ENCODE measurements at regions not wholly inside any gene's neighbourhood (a gene's known extent, or its start where the extent isn't known, plus 50 kb on each side); places are given as distances from the start of the nearest gene placed in this dataset.
"Not testable (repeated sequence)": the region's sequence is repeated elsewhere in the genome, so short reads cannot be mapped to it uniquely, and the experiment has no call there.

- not testable (repeated sequence) for DNase-seq
Observed at GRCh38 chr6:75031102-75031501, 174.8 kb downstream of the COL12A1 start.

DNA sequence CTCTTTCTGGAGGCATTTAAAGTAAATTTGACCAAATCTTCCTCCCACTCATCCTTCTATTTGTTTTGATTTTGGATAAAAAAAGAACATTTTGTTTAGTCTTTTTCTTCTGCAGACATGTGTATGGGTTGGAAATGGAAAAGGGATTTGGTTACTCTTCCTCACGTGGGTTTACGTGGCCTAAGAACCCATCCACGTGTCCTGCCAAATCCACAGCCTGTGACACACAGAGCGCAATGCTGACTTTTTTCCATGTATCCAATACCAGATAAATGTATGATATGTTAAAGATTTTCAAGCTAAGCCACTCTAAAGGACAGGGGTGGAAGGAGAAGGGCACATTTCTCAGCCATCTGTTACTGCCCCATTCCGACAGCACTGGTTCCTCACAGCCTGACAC is 176.5 kb downstream of the COL12A1 start:
- no peak for DNase-seq

DNA sequence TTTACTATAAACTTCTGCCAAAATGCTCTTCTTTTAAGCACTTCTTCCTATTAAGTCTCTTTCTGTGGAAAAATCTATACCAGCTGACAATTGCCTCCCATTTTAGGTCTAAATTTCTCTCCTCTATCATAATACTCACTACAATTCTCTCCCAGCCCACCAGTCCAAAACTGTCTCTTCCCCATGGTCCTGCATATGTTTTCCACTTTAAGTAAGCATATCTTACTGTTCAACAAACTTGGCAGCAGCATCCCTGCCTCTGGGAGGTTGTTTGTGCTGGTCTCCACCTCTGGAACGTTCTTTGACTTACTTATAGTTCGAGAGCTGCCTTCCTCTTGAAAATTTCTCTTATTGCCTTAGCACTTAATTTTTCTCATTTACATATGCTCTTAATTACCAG is 180.5 kb downstream of the COL12A1 start:
- DNase-seq = no peak

DNA sequence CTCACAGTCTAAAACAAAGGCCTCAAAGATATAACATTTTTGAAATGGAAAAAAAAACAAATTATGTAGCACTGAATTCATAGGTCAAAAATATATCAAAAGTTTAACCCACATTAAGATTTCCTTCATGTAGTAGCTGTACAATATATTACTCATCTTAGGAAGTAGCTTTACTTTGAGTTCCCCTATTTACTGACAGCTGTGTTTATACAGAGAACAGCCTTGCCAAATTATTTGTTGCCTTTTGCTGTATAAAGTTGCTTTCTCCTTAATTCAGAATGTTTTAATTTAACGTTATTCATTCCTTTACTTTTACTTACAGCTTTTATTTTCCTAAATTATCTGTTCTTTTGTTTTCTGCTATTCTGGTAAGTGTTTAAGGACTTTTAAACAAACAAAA is 181.0 kb downstream of the COL12A1 start:
- no peak for DNase-seq

DNA sequence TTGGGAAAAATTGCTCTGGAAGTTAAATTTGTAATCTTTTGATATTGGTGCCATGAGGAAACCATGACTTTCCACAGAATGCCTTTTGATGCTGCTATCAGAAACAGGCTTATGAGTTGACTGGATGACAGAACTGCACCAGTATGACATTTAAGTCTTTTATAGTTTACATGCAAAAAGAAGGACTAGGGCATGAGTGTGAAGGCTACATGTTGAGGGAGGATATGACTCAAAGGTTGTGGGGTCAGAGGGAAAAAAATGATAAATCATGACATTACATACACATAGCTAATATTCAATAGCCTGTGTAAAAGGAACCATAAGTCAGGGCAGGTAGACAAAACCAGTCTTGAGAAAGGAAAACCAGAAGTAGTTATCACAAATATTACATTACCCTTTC is 182.2 kb downstream of the COL12A1 start:
- DNase-seq = no peak

DNA sequence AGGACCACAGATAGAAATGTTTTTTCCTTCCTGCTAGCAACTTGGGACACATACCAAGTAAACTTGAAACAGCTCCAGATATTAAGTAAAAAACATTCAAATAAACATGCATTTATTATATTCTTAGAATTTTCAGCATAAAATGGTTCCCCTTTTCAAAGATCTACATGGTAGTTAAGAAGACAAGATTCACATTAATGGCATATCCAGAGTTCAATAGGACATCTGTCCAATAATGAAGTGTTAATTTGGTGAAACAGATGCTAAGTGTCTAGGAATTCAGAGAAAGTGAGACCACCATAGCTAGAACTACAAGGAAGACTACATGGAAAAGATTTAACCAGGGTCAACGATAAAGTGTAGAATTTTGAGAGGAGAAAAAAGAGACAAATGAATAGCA is 184.9 kb downstream of the COL12A1 start:
- no peak for DNase-seq

- DNase-seq = no peak
Observed at GRCh38 chr6:75020376-75020775, 185.5 kb downstream of the COL12A1 start.

DNA sequence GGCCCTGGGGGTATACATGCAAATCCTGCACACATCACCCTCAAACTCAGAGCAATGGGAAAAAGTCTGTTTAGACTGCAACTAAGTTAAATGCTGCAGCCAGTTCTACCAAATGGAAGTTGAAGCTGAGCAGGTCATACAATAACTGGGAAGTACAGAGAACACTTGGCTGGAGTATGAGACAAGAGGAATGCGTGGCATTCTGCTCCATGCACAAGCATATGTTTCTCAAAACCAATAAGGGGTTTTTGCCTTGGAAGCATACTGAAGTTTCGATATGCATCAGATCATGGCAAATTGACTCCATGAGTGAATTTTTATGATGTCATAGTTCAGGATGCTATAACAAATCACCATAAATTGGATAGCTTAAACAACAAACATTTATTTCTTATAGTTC is 193.8 kb downstream of the COL12A1 start:
- DNase-seq = no peak

- not testable (repeated sequence) for DNase-seq
Observed at GRCh38 chr6:75003984-75004383, 201.9 kb downstream of the COL12A1 start.

- DNase-seq = no peak
Observed at GRCh38 chr6:74997646-74998045, 208.2 kb downstream of the COL12A1 start.

DNA sequence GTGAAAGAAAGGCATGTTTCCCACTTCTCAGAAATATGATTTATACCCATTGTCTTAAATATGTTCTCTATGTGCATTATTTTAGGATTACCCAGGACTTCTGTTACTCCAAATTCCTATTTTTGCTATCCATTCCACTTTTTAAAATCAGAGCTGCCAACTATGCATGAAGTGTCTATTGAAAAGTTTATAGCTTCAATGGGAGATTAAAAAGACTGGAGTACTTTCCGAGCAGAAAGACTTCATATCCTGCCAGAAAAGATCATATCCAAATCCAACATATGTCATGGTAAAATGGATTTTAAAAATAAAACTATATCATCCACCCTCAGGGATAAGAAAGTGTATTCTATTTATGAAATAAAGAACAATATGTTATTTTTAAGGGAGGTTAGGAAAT is 212.7 kb downstream of the COL12A1 start:
- no peak for DNase-seq

DNA sequence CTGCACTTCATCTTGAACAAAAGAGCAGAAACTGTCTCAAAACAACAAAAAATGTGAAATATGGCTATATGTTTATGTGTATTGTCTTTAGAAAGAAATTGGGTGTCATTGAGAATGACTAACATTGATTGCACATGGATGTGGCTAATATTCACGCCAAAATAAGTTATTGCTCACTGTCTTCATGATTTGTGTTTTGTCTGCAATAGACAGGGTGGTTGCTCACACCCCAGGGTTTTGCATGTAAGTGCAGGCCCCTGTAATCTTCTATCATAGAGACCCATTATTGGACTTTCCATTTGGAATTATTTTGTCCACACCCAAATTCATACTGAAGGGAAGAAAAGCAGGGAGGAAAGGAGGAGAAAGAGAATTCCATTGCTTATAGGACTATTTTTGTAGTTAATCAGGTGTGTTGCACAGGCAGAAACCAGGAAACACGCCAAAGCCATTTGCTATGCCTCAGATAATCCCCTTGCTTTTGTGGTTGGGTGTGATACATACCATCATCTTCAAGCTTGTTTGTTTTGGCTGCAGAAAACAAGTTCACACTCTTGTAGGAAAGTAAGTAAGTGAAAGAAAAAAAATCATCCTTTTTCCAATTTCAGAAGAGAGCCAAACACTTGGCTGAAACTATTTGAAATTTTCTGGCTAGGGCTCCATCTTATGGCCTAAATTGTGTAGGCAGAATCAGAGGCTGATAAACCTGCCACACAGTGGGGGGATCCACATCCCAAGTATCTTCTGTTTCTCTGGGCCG is 214.1 kb downstream of the COL12A1 start:
- DNase-seq = no peak

DNA sequence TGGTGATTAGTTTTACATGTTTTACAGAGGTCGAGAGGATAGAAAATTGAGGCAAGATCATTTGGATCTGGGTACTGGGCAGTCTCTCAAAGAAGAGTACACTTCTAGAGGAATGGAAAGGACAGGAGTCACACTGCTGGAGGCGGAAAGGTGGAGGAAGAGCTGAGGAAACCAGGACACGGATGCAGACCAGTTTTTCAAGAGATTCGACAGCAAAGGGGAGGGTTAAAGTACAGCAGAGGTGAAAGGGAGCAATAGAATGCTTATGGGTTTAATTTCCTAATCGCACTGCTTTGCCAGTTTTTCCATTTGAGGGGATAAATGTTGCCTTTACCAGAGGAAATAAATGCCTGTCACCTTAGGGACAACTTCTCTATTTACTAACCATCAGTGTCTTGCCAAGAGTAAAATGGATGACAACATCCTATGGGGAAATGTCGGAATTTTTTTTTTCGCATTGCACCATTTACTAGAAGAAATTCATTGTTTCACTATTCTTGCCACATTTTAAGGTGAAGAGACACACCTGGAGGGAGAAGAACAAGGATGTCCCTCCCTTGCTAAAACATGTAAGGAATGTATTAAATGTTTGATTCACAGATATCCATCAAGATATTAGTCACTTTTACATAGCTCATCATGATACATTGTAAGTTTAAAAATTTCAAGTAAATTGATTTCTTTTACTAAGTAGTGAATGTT is 226.6 kb downstream of the COL12A1 start:
- DNase-seq = no peak

- no peak for DNase-seq
Observed at GRCh38 chr6:74976701-74977100, 229.2 kb downstream of the COL12A1 start.

GRCh38 chr6:74976026-74976425 is 229.8 kb downstream of the COL12A1 start:
- no peak for DNase-seq

DNA sequence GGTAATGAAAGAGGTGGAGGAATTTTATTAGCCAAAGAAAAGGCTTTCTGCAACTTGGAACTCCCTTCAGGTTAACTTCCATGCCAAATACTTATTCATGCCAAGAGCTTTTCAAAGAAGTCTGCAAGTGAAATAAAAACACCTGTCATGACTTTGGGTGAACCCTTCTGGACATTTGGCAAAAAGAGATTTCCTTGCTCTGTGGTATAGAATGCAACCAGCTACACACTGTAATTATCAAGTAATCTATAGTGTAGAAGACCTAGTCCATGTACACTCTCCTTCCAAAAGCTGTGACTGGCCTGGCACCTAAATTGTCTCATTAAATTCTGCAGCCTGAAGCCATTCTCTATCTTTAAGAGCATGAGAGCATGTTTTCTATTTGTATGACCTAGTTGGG is 232.3 kb downstream of the COL12A1 start:
- DNase-seq = no peak

- DNase-seq = no peak
Observed at GRCh38 chr6:74971633-74972032, 234.2 kb downstream of the COL12A1 start.

GRCh38 chr6:74969591-74970267 is 236.1 kb downstream of the COL12A1 start:
- DNase-seq = no peak

GRCh38 chr6:74967821-74968220 is 238.0 kb downstream of the COL12A1 start:
- no peak for DNase-seq

DNA sequence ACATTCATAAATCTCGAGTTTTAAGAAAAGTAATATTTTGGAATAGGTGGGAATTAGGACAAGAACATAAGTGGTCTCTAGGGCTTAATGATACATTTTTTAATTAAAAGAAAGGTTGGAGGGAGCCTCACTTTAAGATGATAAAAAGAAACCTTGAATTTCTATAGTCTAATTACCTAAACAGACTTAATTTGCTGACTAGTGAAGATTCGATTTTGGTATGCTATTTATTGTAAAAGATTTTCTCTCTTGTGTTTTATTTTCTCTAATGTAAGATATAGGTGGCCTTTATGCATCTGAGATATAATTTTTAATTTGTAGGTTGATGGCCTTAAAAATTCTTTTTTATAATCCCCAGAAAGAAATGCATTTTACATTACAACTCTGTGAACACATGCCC is 239.1 kb downstream of the COL12A1 start:
- no peak for DNase-seq

DNA sequence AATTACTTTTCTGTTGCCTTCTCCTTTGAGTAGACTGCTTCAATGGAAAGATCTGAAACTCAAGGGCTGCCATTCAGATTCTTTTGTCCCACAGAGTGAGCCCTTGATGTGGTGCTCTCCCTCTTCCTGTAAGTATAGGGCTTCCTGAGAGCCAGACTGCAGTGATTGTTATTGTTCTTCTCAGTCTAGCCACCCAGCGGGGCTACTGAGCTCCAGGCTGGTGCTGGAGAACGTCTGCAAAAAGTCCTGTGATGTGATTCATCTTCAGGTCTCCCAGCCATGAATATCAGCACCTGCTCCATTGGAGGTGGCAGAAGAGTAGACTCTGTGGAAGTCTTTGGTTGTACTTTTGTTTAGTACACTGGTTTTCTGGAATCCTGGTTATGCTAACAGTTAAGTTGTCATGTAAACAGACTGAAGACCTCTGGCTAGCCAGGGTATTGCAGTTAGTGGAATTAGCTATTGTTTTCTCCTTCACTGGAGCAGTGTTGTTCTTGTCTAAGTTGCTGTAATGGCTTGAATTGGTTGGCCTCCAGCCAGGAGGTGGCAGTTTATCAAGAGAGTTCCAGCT is 240.9 kb downstream of the COL12A1 start:
- no peak for DNase-seq

- DNase-seq = no peak
Observed at GRCh38 chr6:74956559-74957428, 249.1 kb downstream of the COL12A1 start.

DNA sequence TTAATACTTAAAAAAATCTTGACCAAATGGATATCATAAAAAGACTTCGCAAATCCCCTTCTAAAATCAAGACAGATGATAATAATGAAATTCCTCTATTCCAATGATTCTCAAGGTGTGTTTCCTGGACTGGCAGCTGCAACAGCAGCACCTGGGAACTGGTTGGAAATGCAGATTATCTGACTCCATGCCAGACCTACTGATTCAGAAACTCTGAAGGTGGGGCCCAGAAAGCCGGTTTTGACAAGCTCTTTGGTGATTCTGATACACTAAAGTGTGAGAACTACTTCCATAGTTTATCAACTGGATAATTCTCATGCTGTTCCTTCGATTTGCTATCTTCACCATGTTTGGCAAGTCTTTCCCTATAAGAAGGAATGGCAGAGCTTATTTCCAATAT is 252.1 kb downstream of the COL12A1 start:
- no peak for DNase-seq

Data from hippocampal formation (tissue), 2 donors.